HG03064 (cell line): ENCODE measurements at regions not wholly inside any gene's neighbourhood (a gene's known extent, or its start where the extent isn't known, plus 50 kb on each side); places are given as distances from the start of the nearest gene placed in this dataset.
"Not testable (repeated sequence)": the region's sequence is repeated elsewhere in the genome, so short reads cannot be mapped to it uniquely, and the experiment has no call there.

Experiments used
- ATAC-seq: cut with Tn5 transposase; IDR thresholded peaks from one replicate; pipeline ENCODE4 v1.9.1; 2021; ENCODE audit warnings: low read depth; ENCODE audit not compliant: unreplicated experiment

GRCh38 chrX:76996641-76997040 lies 450.5 kb upstream of the FGF16 start:
- no peak for ATAC-seq

GRCh38 chrX:77003530-77003929 lies 443.7 kb upstream of the FGF16 start:
- ATAC-seq: no peak

- ATAC-seq: no peak
Observed at GRCh38 chrX:77003956-77004355, 443.2 kb upstream of the FGF16 start.

- no peak for ATAC-seq
Observed at GRCh38 chrX:77009691-77010090, 437.5 kb upstream of the FGF16 start.

GRCh38 chrX:77014377-77015372 lies 432.5 kb upstream of the FGF16 start:
- no peak for ATAC-seq

GRCh38 chrX:77017093-77017492 lies 430.1 kb upstream of the FGF16 start:
- ATAC-seq: no peak

GRCh38 chrX:77046180-77046810 lies 400.9 kb upstream of the FGF16 start:
- ATAC-seq: not testable (repeated sequence)

- no peak for ATAC-seq
Observed at GRCh38 chrX:77060572-77060971, 386.6 kb upstream of the FGF16 start.

GRCh38 chrX:77061022-77061421 lies 386.2 kb upstream of the FGF16 start:
- no peak for ATAC-seq

- no peak for ATAC-seq
Observed at GRCh38 chrX:77061545-77061944, 385.6 kb upstream of the FGF16 start.

- no peak for ATAC-seq
Observed at GRCh38 chrX:77065896-77066295, 381.3 kb upstream of the FGF16 start.

- ATAC-seq: no peak
Observed at GRCh38 chrX:77070202-77070918, 376.8 kb upstream of the FGF16 start.

- ATAC-seq: no peak
Observed at GRCh38 chrX:77076896-77077295, 370.3 kb upstream of the FGF16 start.

- ATAC-seq: not testable (repeated sequence)
Observed at GRCh38 chrX:77081237-77081636, 366.0 kb upstream of the FGF16 start.

GRCh38 chrX:77085372-77085771 lies 361.8 kb upstream of the FGF16 start:
- ATAC-seq: no peak

GRCh38 chrX:77087529-77088169 lies 359.5 kb upstream of the FGF16 start:
- no peak for ATAC-seq

- no peak for ATAC-seq
Observed at GRCh38 chrX:77088233-77088632, 359.0 kb upstream of the FGF16 start.

GRCh38 chrX:77114501-77114900 lies 332.7 kb upstream of the FGF16 start:
- no peak for ATAC-seq

GRCh38 chrX:77118686-77119085 lies 328.5 kb upstream of the FGF16 start:
- ATAC-seq: no peak

- ATAC-seq: no peak
Observed at GRCh38 chrX:77119706-77120105, 327.5 kb upstream of the FGF16 start.

GRCh38 chrX:77123917-77124316 lies 323.3 kb upstream of the FGF16 start:
- ATAC-seq: not testable (repeated sequence)
